HG03439 (cell line): ENCODE measurements at regions not wholly inside any gene's neighbourhood (a gene's known extent, or its start where the extent isn't known, plus 50 kb on each side); places are given as distances from the start of the nearest gene placed in this dataset.
A peak's percentile ranks its signal among the peaks of the same experiment; 100 is the strongest.

Experiments used
- ATAC-seq: cut with Tn5 transposase; IDR thresholded peaks from one replicate; pipeline ENCODE4 v1.9.1; 2021; ENCODE audit warnings: mild to moderate bottlenecking, moderate library complexity; ENCODE audit not compliant: unreplicated experiment

- no peak for ATAC-seq
These were observed 168.1 kb downstream of the ZBTB18 start for GRCh38 chr1:244219149-244219548.

- ATAC-seq: no peak
These were observed 168.7 kb downstream of the ZBTB18 start for GRCh38 chr1:244219802-244220201.

GRCh38 chr1:244220410-244220809, 169.3 kb downstream of the ZBTB18 start:
- no peak for ATAC-seq

GRCh38 chr1:244221991-244222390, 170.9 kb downstream of the ZBTB18 start:
- ATAC-seq: no peak

- ATAC-seq: no peak
These were observed 173.7 kb downstream of the ZBTB18 start for GRCh38 chr1:244224487-244225430.

- ATAC-seq: no peak
These were observed 175.4 kb downstream of the ZBTB18 start for GRCh38 chr1:244226435-244226834.

- no peak for ATAC-seq
These were observed 179.4 kb downstream of the ZBTB18 start for GRCh38 chr1:244230470-244230869.

- ATAC-seq: peak; percentile 67
These were observed 180.1 kb downstream of the ZBTB18 start for GRCh38 chr1:244231193-244231571.

GRCh38 chr1:244231572-244232315, 180.7 kb downstream of the ZBTB18 start:
- ATAC-seq: peak; percentile 34

- no peak for ATAC-seq
These were observed 183.0 kb downstream of the ZBTB18 start for GRCh38 chr1:244234009-244234643.

GRCh38 chr1:244235157-244235556, 184.1 kb downstream of the ZBTB18 start:
- no peak for ATAC-seq

GRCh38 chr1:244236101-244236500, 185.0 kb downstream of the ZBTB18 start:
- no peak for ATAC-seq

GRCh38 chr1:244236721-244237120, 185.6 kb downstream of the ZBTB18 start:
- no peak for ATAC-seq

- ATAC-seq: no peak
These were observed 186.4 kb downstream of the ZBTB18 start for GRCh38 chr1:244237445-244237844.

GRCh38 chr1:244239261-244239770, 188.2 kb downstream of the ZBTB18 start:
- ATAC-seq: peak; percentile 68

GRCh38 chr1:244241438-244241837, 190.4 kb downstream of the ZBTB18 start:
- ATAC-seq: no peak

GRCh38 chr1:244242446-244242845, 191.4 kb downstream of the ZBTB18 start:
- no peak for ATAC-seq

GRCh38 chr1:244246334-244246733, 195.3 kb downstream of the ZBTB18 start:
- no peak for ATAC-seq

- ATAC-seq: no peak
These were observed 197.3 kb downstream of the ZBTB18 start for GRCh38 chr1:244248426-244248825.

GRCh38 chr1:244252211-244252610, 199.5 kb downstream of the ADSS2 start:
- no peak for ATAC-seq

GRCh38 chr1:244254467-244254866, 197.2 kb downstream of the ADSS2 start:
- ATAC-seq: no peak
